Naive thymus-derived CD8-positive, alpha-beta T cell (primary cell): ENCODE measurements at regions not wholly inside any gene's neighbourhood (a gene's known extent, or its start where the extent isn't known, plus 50 kb on each side); places are given as distances from the start of the nearest gene placed in this dataset.

Experiments used
- ATAC-seq, 2 donors: fragments of 150-1000 bp; cut with Tn5 transposase in 1 of 2; sonication (Bioruptor Pico), chemical (Tn5 transposase) in 1 of 2; 1 replicate in 1 of 2; 2 replicates in 1 of 2; pipeline ENCODE4 v1.10.0; 2021; ENCODE audit warnings: mild to moderate bottlenecking in 2 of 2, moderate library complexity in 2 of 2
- POLR2A ChIA-PET: fragments of 350-600 bp; sonication (Branson Sonifier 250); formaldehyde crosslinking; loops from one replicate; lab custom pipeline; 2021; ENCODE audit warnings: antibody characterized with exemption; lab: Charles Lee
- DNase-seq, 10 donors: peaks; one replicate each; pipeline versions ENCODE4 v3.0.0 to v3.0.0-alpha.2; 2020 to 2022
- H3K27ac Mint-ChIP-seq, 10 donors: one replicate each; pipeline ENCODE4 v1.8.0; 2020 to 2022; ENCODE audit warnings: mild to moderate bottlenecking in 10 of 10, mixed read lengths in 10 of 10, moderate library complexity in 4 of 10, inconsistent platforms in 1 of 10
- H3K27me3 Mint-ChIP-seq, 5 donors: one replicate each; pipeline ENCODE4 v1.8.0; 2021 to 2022; ENCODE audit warnings: mixed read lengths in 5 of 5
- H3K36me3 Mint-ChIP-seq, 3 donors: one replicate each; pipeline ENCODE4 v1.8.0; 2020 to 2022; ENCODE audit warnings: mixed read lengths in 3 of 3, mild to moderate bottlenecking in 2 of 3, inconsistent platforms in 1 of 3
- H3K4me1 Mint-ChIP-seq, 4 donors: one replicate each; pipeline ENCODE4 v1.8.0; 2021 to 2022; ENCODE audit warnings: mixed read lengths in 4 of 4
- H3K4me3 Mint-ChIP-seq, 10 donors: one replicate each; pipeline ENCODE4 v1.8.0; 2020 to 2022; ENCODE audit warnings: mild to moderate bottlenecking in 10 of 10, mixed read lengths in 10 of 10, moderate library complexity in 6 of 10, inconsistent platforms in 1 of 10
- H3K9me3 Mint-ChIP-seq, 9 donors: one replicate each; pipeline ENCODE4 v1.8.0; 2020 to 2022; ENCODE audit warnings: mixed read lengths in 9 of 9, mild to moderate bottlenecking in 3 of 9, inconsistent platforms in 1 of 9, moderate library complexity in 1 of 9

DNA sequence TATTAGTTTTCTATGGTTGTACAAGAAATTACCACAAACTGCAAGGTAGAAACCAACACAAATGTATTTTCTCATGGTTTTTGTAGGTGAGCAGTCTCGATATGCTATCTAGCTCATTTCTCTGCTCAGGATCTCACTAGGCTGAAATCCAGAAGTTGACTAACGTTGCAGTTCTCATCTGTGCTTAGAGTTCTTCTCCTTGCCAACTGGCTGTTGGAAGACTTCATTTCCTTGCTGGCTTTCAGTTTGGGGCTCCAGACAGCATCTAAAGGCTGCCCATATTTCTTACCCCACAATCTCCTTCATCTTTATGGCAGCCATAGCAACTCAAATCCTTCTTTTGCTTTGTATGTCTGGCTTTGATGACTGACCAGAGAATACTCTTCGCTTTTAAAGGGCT is 362.6 kb upstream of the ADGRL4 start:
- Mint-ChIP-seq H3K4me3 (no peak overlapping the region), H3K9me3 (peaks cover 0 to 8% (median 0%) of the 10 kb centered on the region in 9 donors), H3K36me3 (no peaks in the 10 kb centered on the region), H3K27ac (no peak overlapping the region), H3K27me3 (no peaks in the 10 kb centered on the region), H3K4me1 (no peaks in the 10 kb centered on the region)
- no peak for DNase-seq
- POLR2A ChIA-PET = no interaction called here
- ATAC-seq = no peak

DNA sequence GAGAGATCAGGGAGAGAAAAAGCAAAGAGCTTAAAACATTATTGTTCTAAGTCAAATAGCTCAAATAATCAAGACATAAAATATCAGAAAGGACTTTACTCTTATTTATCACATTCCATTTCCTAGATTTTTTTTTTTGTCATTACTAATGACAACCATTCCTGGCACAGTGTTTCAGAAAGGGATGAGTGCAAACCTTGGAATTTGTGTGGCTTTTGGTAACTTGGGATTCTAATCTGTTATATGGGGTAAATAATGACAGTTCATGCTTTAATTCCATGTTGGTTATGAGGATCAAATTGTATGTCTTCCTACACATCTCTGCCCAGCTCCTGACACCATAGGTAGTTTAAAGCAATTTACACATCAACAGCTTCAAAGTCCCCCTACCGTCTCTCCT is 358.4 kb upstream of the ADGRL4 start:
- Mint-ChIP-seq H3K27ac (no peak overlapping the region), H3K36me3 (no peaks in the 10 kb centered on the region), H3K4me3 (no peak overlapping the region), H3K27me3 (no peaks in the 10 kb centered on the region), H3K9me3 (peaks cover 0 to 15% (median 0%) of the 10 kb centered on the region in 9 donors), H3K4me1 (peaks cover 0 to 1% (median 0%) of the 10 kb centered on the region in 4 donors)
- ATAC-seq (no peak), DNase-seq (no peak)
- POLR2A ChIA-PET = no interaction called here

- Mint-ChIP-seq H3K4me3 (no peak overlapping the region), H3K27ac (no peak overlapping the region), H3K4me1 (peaks cover 0 to 1% (median 0%) of the 10 kb centered on the region in 4 donors), H3K27me3 (no peaks in the 10 kb centered on the region), H3K9me3 (peaks cover 0 to 15% (median 0%) of the 10 kb centered on the region in 9 donors), H3K36me3 (no peaks in the 10 kb centered on the region)
- POLR2A ChIA-PET = no interaction called here
- ATAC-seq = no peak
- no peak for DNase-seq
These were observed 356.9 kb upstream of the ADGRL4 start for GRCh38 chr1:79363430-79363829.

GRCh38 chr1:79362470-79362869 is 355.9 kb upstream of the ADGRL4 start:
- no peaks in the 10 kb centered on the region for H3K36me3 Mint-ChIP-seq
- no peak overlapping the region for H3K27ac Mint-ChIP-seq
- DNase-seq = no peak
- peaks cover 0 to 1% (median 0%) of the 10 kb centered on the region in 4 donors for H3K4me1 Mint-ChIP-seq
- POLR2A ChIA-PET = no interaction called here
- no peak for ATAC-seq
- peaks cover 0 to 21% (median 0%) of the 10 kb centered on the region in 9 donors for H3K9me3 Mint-ChIP-seq
- no peaks in the 10 kb centered on the region for H3K27me3 Mint-ChIP-seq
- H3K4me3 Mint-ChIP-seq = no peak overlapping the region

DNA sequence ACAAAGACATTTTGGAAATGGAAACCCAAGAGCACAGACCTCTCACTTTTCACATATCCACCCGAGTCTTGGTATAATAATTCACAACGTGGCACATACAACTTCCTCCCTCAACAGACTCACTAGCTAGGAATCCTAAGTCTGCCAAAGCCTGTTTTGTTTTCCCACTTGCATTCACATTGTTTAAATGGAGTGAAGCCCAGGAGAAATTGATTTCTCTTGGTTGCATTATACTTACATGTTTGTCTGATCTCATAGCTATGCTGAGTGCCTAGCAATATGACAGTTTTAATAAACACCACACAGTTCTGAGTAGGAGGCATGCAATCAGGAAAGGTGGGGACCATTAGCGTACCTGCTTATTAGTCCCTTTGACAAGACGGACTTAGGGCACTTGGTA is 348.6 kb upstream of the ADGRL4 start:
- no peak overlapping the region for H3K27ac Mint-ChIP-seq
- no peak overlapping the region for H3K4me3 Mint-ChIP-seq
- H3K9me3 Mint-ChIP-seq = peaks cover 0 to 6% (median 0%) of the 10 kb centered on the region in 9 donors
- no peaks in the 10 kb centered on the region for H3K36me3 Mint-ChIP-seq
- ATAC-seq (no peak), DNase-seq (no peak)
- POLR2A ChIA-PET = no interaction called here
- H3K4me1 Mint-ChIP-seq = peaks cover 0 to 2% (median 0%) of the 10 kb centered on the region in 4 donors
- H3K27me3 Mint-ChIP-seq = no peaks in the 10 kb centered on the region

DNA sequence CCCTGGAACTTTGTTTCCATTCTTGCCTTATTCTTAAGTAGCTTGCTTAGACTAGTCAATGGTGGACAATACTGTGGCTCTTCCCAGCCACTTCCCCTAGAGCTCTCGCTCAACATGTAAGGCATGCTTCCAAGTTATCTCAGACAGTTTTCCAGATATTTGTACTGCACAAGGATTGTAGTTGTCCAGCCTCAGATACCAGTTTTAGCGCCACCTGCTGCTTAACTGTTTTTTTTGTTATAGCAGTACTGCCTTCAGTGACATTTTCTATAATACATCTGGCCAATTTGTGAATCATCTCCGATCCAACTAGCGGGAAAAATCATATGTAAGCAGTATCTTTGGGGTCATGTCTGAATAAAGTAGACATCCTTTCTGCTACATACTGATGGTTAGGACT is 346.7 kb upstream of the ADGRL4 start:
- ATAC-seq (no peak), DNase-seq (no peak)
- Mint-ChIP-seq H3K27me3 (no peaks in the 10 kb centered on the region), H3K27ac (no peak overlapping the region), H3K36me3 (no peaks in the 10 kb centered on the region), H3K4me1 (peaks cover 0 to 2% (median 0%) of the 10 kb centered on the region in 4 donors), H3K9me3 (peaks cover 0 to 6% (median 0%) of the 10 kb centered on the region in 9 donors), H3K4me3 (no peak overlapping the region)
- POLR2A ChIA-PET = no interaction called here

- DNase-seq (no peak), ATAC-seq (no peak)
- Mint-ChIP-seq H3K4me3 (no peak overlapping the region), H3K27ac (no peak overlapping the region), H3K4me1 (no peaks in the 10 kb centered on the region), H3K36me3 (no peaks in the 10 kb centered on the region), H3K27me3 (no peaks in the 10 kb centered on the region), H3K9me3 (peaks cover 0 to 18% (median 2%) of the 10 kb centered on the region in 9 donors)
- POLR2A ChIA-PET = no interaction called here
These were observed 320.3 kb upstream of the ADGRL4 start for GRCh38 chr1:79326875-79327274.

DNA sequence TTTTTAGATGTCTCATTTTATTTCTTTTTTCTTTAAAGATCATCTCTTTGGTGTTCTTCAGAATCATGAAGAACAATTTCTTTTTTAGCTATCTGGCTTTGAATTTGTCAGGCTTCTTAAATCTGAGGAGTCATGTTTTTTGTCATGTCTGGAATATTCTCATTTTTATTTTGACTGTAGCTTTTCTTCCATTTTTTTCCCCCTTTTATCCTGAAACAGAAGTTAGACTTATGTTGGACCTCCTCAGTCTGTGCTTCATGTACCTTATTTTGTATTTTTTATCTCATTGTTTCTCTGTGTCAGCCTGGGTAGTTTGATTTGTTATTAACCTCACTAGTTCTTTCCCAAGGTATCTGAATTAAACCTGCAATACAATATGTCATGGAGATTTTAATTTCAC is 319.2 kb upstream of the ADGRL4 start:
- POLR2A ChIA-PET = no interaction called here
- DNase-seq (no peak), ATAC-seq (no peak)
- H3K4me3 Mint-ChIP-seq = no peak overlapping the region
- no peak overlapping the region for H3K27ac Mint-ChIP-seq
- H3K9me3 Mint-ChIP-seq = peaks cover 0 to 20% (median 2%) of the 10 kb centered on the region in 9 donors
- H3K27me3 Mint-ChIP-seq = no peaks in the 10 kb centered on the region
- H3K4me1 Mint-ChIP-seq = no peaks in the 10 kb centered on the region
- no peaks in the 10 kb centered on the region for H3K36me3 Mint-ChIP-seq

- POLR2A ChIA-PET = no interaction called here
- H3K36me3 Mint-ChIP-seq = no peaks in the 10 kb centered on the region
- no peaks in the 10 kb centered on the region for H3K27me3 Mint-ChIP-seq
These were observed 318.6 kb upstream of the ADGRL4 start for GRCh38 chr1:79325126-79325525.

GRCh38 chr1:79323239-79324025 is 316.9 kb upstream of the ADGRL4 start:
- no peak overlapping the region for H3K27ac Mint-ChIP-seq
- POLR2A ChIA-PET = no interaction called here

More at GRCh38 chr1:79325126-79325525, 318.6 kb upstream of the ADGRL4 start:
- Mint-ChIP-seq H3K4me3 (no peak overlapping the region), H3K9me3 (peaks cover 0 to 20% (median 2%) of the 10 kb centered on the region in 9 donors), H3K4me1 (no peaks in the 10 kb centered on the region), H3K27ac (no peak overlapping the region)
- DNase-seq (no peak), ATAC-seq (no peak)

DNA sequence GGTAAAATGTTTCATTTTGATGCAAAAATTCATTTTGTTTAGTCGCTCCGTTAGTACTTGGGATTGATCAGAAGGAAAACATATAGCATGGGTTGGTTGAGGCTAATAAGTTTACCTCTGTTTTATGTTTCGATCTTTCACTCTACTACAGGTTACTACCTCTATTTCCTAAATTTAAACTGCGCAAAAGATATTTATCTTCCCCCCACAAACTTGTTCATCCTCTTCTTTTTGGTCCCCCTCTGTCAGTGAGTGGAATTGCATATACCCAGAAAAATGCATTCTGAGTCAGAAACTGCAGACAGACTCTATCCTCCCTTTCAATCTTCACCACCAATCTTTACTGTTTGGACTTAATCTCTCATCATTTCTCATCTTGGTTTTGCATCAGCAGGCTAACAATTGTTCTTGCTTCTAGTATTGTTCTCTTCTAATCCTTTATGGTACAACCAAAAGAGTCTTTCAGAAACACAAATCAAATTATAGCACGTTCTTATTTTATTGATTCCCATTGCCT is 316.0 kb upstream of the ADGRL4 start:
- ATAC-seq (no peak), DNase-seq (no peak)
- Mint-ChIP-seq H3K4me1 (no peaks in the 10 kb centered on the region), H3K4me3 (no peak overlapping the region), H3K27me3 (no peaks in the 10 kb centered on the region), H3K36me3 (no peaks in the 10 kb centered on the region), H3K27ac (no peak overlapping the region), H3K9me3 (peaks cover 0 to 23% (median 2%) of the 10 kb centered on the region in 9 donors)
- POLR2A ChIA-PET = no interaction called here

More at GRCh38 chr1:79323239-79324025, 316.9 kb upstream of the ADGRL4 start:
- DNase-seq (no peak), ATAC-seq (no peak)
- Mint-ChIP-seq H3K4me1 (no peaks in the 10 kb centered on the region), H3K27me3 (no peaks in the 10 kb centered on the region), H3K9me3 (peaks cover 0 to 21% (median 2%) of the 10 kb centered on the region in 9 donors), H3K36me3 (no peaks in the 10 kb centered on the region), H3K4me3 (no peak overlapping the region)

GRCh38 chr1:79312438-79312837 is 305.9 kb upstream of the ADGRL4 start:
- no peaks in the 10 kb centered on the region for H3K36me3 Mint-ChIP-seq
- H3K27me3 Mint-ChIP-seq = no peaks in the 10 kb centered on the region
- peaks cover 0 to 32% (median 2%) of the 10 kb centered on the region in 9 donors for H3K9me3 Mint-ChIP-seq
- no peaks in the 10 kb centered on the region for H3K4me1 Mint-ChIP-seq
- H3K4me3 Mint-ChIP-seq = no peak overlapping the region
- no peak for DNase-seq
- no peak for ATAC-seq
- no peak overlapping the region for H3K27ac Mint-ChIP-seq
- POLR2A ChIA-PET = no interaction called here

DNA sequence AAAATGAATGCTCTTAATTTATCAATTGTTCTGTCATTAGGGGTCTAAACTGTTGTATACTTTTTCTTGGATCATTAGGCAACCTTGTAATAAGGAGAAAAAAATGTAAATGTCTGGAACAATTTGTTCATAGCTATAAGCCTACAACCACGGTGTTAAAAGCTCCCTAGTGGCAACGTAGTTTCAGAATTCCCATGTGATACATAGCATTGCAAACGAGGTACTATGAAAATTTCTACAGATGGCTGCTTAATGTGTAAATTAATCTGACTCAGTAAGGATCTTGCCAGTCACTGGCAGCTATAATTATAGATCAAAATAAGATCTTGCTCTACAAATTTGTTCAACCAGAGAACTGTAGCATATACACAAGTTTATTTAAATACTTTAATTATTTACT is 304.1 kb upstream of the ADGRL4 start:
- ATAC-seq (no peak), DNase-seq (no peak)
- no peaks in the 10 kb centered on the region for H3K36me3 Mint-ChIP-seq
- no peaks in the 10 kb centered on the region for H3K4me1 Mint-ChIP-seq
- POLR2A ChIA-PET = no interaction called here
- peaks cover 0 to 24% (median 3%) of the 10 kb centered on the region in 9 donors for H3K9me3 Mint-ChIP-seq
- H3K27ac Mint-ChIP-seq = no peak overlapping the region
- no peaks in the 10 kb centered on the region for H3K27me3 Mint-ChIP-seq
- no peak overlapping the region for H3K4me3 Mint-ChIP-seq
